Bronchial epithelial cell (primary cell): ENCODE measurements at regions not wholly inside any gene's neighbourhood (a gene's known extent, or its start where the extent isn't known, plus 50 kb on each side); places are given as distances from the start of the nearest gene placed in this dataset.
A peak's percentile ranks its signal among the peaks of the same experiment; 100 is the strongest.

Experiments used
- DNase-seq: peaks from one replicate; pipeline ENCODE4 v3.0.0-alpha.2; 2010; ENCODE audit warnings: low read depth
- FAIRE-seq: peaks from 2 replicates; lab custom pipeline; 2011; peaks lifted over from hg19 to GRCh38; lab: Jason Lieb, UNC
- H3K27me3 ChIP-seq: 2 replicates; pipeline ENCODE4 v1.5.1; 2011; ENCODE audit warnings: low read length; ENCODE audit not compliant: control insufficient read depth, insufficient read depth
- H3K36me3 ChIP-seq: 2 replicates; pipeline ENCODE4 v1.5.1; 2011; ENCODE audit warnings: low read length; ENCODE audit not compliant: control insufficient read depth, insufficient read depth
- H3K4me3 ChIP-seq: 2 replicates; pipeline ENCODE4 v1.5.1; 2011; ENCODE audit warnings: mild to moderate bottlenecking, low read depth, low read length, control low read depth
- CTCF ChIP-seq: IDR thresholded peaks from 2 replicates; pipeline ENCODE4 v1.5.1; 2011; ENCODE audit warnings: mild to moderate bottlenecking, moderate library complexity, low read length, control low read depth, inconsistent platforms; ENCODE audit not compliant: insufficient read depth, severe bottlenecking

- DNase-seq (peak; percentile 38), FAIRE-seq (no peak)
- peak; percentile 13 for TF ChIP-seq CTCF
- no peaks in the 10 kb centered on the region for H3K27me3 ChIP-seq
- no peak overlapping the region for H3K4me3 ChIP-seq
- H3K36me3 ChIP-seq = no peaks in the 10 kb centered on the region
Measured at GRCh38 chr16:79776243-79776847, 175.8 kb upstream of the MAF start.

GRCh38 chr16:79772784-79773183, 172.2 kb upstream of the MAF start:
- no peak for TF ChIP-seq CTCF
- Histone ChIP-seq H3K4me3 (no peak overlapping the region), H3K36me3 (no peaks in the 10 kb centered on the region), H3K27me3 (no peaks in the 10 kb centered on the region)
- no peak for FAIRE-seq
- no peak for DNase-seq

- Histone ChIP-seq H3K36me3 (no peaks in the 10 kb centered on the region), H3K4me3 (no peak overlapping the region), H3K27me3 (no peaks in the 10 kb centered on the region)
- no peak for TF ChIP-seq CTCF
- no peak for DNase-seq
- FAIRE-seq = no peak
Measured at GRCh38 chr16:79772048-79772447, 171.5 kb upstream of the MAF start.

GRCh38 chr16:79770244-79771064, 169.9 kb upstream of the MAF start:
- FAIRE-seq = no peak
- peak overlapping the region; percentile 59 for H3K4me3 ChIP-seq
- no peak for TF ChIP-seq CTCF
- no peaks in the 10 kb centered on the region for H3K27me3 ChIP-seq
- DNase-seq = peak; percentile 75
- no peaks in the 10 kb centered on the region for H3K36me3 ChIP-seq

GRCh38 chr16:79769928-79770243, 169.3 kb upstream of the MAF start:
- H3K36me3 ChIP-seq = no peaks in the 10 kb centered on the region
- H3K27me3 ChIP-seq = no peaks in the 10 kb centered on the region
- no peak for FAIRE-seq
- DNase-seq = no peak
- peak overlapping the region; percentile 59 for H3K4me3 ChIP-seq
- TF ChIP-seq CTCF = no peak
